Thyroid gland (tissue), 4 donors: ENCODE measurements at regions not wholly inside any gene's neighbourhood (a gene's known extent, or its start where the extent isn't known, plus 50 kb on each side); places are given as distances from the start of the nearest gene placed in this dataset.

Experiments
- DNase-seq, 2 donors: peaks; one replicate each; pipeline ENCODE4 v3.0.0-alpha.2; 2019
- H3K27ac ChIP-seq, 3 donors: fragments of 200-600 bp; sonication (generic); 1 replicate in 2 of 3; 2 replicates in 1 of 3; pipeline ENCODE4 v1.5.1; 2016 to 2019; ENCODE audit warnings: mild to moderate bottlenecking in 1 of 3, moderate library complexity in 1 of 3
- H3K27me3 ChIP-seq: fragments of 200-600 bp; sonication (generic); one replicate; pipeline ENCODE4 v1.5.1; 2019
- H3K36me3 ChIP-seq, 2 donors: fragments of 200-600 bp; sonication (generic); one replicate each; pipeline ENCODE4 v1.5.1; 2016 to 2019
- H3K4me1 ChIP-seq, 2 donors: fragments of 200-600 bp; sonication (generic); one replicate each; pipeline ENCODE4 v1.5.1; 2017 to 2019
- H3K4me3 ChIP-seq, 3 donors: fragments of 200-600 bp; sonication (generic); replicated peaks in 1 of 3; 1 replicate in 2 of 3; 2 replicates in 1 of 3; pipeline ENCODE4 v1.5.1; 2016; ENCODE audit warnings: mild to moderate bottlenecking in 1 of 3
- H3K9me3 ChIP-seq: fragments of 200-600 bp; sonication (generic); one replicate; pipeline ENCODE4 v1.5.1; 2017
- POLR2A ChIP-seq, 2 donors: fragments of 450-650 bp; IDR thresholded peaks; one replicate each; pipeline ENCODE4 v1.6.1; 2017; ENCODE audit warnings: antibody characterized with exemption in 2 of 2, mild to moderate bottlenecking in 2 of 2, moderate library complexity in 1 of 2
- WGBS, 2 donors: methylation state at CpG; one replicate each; pipeline ENCODE4 v1.1.5; 2017; 5-methylcytosine and 5-hydroxymethylcytosine counted together
- intact Hi-C: fragments of 100-400 bp; cut with DNase I; formaldehyde crosslinking; loops from one replicate; pipeline ENCODE4 v1.15.1; 2023
- TF ChIP-seq, protein P1 (sequence below), 6 experiments: fragments of 200-600 bp in 3 of 6; fragments of 450-650 bp in 3 of 6; sonication (generic) in 3 of 6; IDR thresholded peaks; one replicate each; pipeline ENCODE4 v1.5.1; 2016 to 2019; ENCODE audit warnings: antibody characterized with exemption in 6 of 6, mild to moderate bottlenecking in 2 of 6, inconsistent platforms in 1 of 6, moderate library complexity in 1 of 6

DNA sequence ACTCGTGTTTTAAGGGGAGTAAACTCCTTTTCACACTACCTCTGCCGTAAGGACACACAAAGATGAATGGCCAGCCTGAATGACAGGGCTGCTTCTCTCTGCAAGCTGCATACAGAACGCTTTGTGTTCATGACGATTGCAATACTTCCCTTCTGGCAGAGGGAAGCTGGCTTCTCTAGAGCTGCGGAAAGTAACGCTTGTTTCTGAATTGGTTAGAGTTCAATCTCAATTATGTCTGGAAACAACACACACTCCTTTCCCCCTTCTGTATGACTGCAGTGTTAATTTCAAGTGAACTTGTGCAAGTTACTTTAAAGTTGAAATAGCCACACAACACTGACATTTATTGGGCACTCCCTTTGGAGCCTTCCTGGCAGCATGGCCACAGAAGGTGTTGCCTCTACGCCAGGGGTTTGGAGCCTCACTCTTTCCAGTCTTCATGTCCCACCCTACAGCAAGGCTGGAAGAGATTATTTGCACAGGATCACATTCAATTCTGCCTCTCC lies 242.6 kb downstream of the NDFIP2 start:
- no peaks in the 10 kb centered on the region for H3K36me3 ChIP-seq
- H3K27me3 ChIP-seq: no peaks in the 10 kb centered on the region
- H3K4me1 ChIP-seq: peaks cover 0 to 18% of the 10 kb centered on the region in 2 donors
- WGBS, 2 donors: 58 to 72% methylated on average over 7 of the region's 7 CpGs
- no peak overlapping the region for H3K27ac ChIP-seq
- no peaks in the 10 kb centered on the region for H3K9me3 ChIP-seq
- DNase-seq: no peak
- no peak for TF ChIP-seq POLR2A (IDR thresholded peaks at IDR 0.05)
- TF ChIP-seq, protein P1, sequence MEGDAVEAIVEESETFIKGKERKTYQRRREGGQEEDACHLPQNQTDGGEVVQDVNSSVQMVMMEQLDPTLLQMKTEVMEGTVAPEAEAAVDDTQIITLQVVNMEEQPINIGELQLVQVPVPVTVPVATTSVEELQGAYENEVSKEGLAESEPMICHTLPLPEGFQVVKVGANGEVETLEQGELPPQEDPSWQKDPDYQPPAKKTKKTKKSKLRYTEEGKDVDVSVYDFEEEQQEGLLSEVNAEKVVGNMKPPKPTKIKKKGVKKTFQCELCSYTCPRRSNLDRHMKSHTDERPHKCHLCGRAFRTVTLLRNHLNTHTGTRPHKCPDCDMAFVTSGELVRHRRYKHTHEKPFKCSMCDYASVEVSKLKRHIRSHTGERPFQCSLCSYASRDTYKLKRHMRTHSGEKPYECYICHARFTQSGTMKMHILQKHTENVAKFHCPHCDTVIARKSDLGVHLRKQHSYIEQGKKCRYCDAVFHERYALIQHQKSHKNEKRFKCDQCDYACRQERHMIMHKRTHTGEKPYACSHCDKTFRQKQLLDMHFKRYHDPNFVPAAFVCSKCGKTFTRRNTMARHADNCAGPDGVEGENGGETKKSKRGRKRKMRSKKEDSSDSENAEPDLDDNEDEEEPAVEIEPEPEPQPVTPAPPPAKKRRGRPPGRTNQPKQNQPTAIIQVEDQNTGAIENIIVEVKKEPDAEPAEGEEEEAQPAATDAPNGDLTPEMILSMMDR (IDR thresholded peaks at IDR 0.05): no peak
- intact Hi-C loops: no loop called here
- no peak overlapping the region for H3K4me3 ChIP-seq

DNA sequence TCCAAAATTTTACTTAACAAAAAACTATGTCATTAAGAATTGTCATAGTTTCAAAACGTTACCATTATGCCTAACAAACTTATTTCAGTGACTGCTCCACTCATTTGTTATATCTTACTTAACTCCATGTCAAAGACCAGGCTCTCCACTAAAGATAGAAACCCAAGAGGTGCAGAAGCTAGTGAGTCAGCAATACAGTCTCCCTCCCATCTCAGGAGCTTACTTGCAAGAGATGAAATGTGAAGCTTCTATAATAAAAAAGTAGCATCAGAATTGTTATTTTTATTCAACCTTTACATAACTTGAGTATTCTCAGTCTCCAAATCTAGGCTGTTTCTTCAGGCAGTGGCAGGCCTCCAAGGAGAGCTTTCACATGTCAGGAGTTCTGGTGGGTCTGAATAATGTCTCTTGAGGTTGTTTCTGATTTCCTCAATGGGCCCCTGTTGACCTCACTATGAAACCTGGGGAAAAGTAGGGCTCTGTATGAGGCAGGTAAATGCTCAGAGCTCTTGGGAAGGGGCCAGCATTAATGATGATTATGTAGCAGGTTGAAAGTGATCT lies 242.0 kb downstream of the NDFIP2 start:
- Histone ChIP-seq H3K36me3 (no peaks in the 10 kb centered on the region), H3K4me3 (no peak overlapping the region), H3K27ac (no peak overlapping the region), H3K27me3 (no peaks in the 10 kb centered on the region), H3K9me3 (no peaks in the 10 kb centered on the region), H3K4me1 (peaks cover 0 to 18% of the 10 kb centered on the region in 2 donors)
- TF ChIP-seq, protein P1 (IDR thresholded peaks at IDR 0.05): no peak
- TF ChIP-seq POLR2A (IDR thresholded peaks at IDR 0.05): no peak
- intact Hi-C loops: no loop called here
- DNase-seq: no peak
- WGBS, 2 donors: 53 to 79% methylated on average over 1 of the region's 1 CpG

DNA sequence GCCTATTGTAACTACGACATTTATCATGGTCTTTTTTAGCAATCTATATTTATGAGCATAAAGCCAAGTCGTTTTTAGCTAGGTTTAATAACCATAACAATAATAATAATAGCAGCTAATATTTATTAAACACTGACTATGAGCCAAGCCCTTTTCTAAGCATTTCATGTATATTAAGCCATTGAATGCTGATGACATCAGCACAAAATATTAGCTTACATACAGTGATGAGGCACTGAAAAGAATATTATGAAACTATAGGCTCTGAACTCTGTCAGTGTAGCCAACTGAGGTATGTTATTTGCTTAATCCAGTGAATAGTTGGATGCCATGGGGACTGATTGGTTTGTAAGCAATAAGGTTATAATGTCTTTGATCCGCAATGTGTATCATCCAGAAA lies 235.2 kb downstream of the NDFIP2 start:
- H3K4me1 ChIP-seq: no peaks in the 10 kb centered on the region
- intact Hi-C loops: no loop called here
- no peaks in the 10 kb centered on the region for H3K36me3 ChIP-seq
- H3K9me3 ChIP-seq: no peaks in the 10 kb centered on the region
- no peaks in the 10 kb centered on the region for H3K27me3 ChIP-seq
- H3K4me3 ChIP-seq: no peak overlapping the region
- no peak overlapping the region for H3K27ac ChIP-seq
- DNase-seq: no peak
- 80 to 82% methylated on average over 3 of the region's 3 CpGs for WGBS, 2 donors
- TF ChIP-seq POLR2A (IDR thresholded peaks at IDR 0.05): no peak
- TF ChIP-seq, protein P1 (IDR thresholded peaks at IDR 0.05): no peak

DNA sequence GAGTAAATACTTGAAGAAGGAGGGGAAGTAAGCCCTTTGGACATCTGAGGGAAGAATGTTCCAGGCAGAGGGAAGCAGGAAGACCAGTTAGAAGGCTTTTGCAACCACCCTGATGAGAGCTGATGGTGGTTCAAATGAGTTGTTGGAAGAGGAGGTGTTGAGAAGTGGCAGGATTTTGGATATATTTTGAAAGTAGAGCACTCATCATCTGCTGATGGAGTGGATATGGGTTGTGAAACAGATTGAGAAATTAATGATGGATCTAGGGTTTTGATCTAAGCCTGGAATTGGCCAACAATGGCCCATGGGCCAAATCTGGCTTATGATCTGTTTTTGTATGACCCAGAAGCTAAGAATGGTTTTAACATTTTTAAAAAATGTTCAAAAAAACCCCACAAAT lies 230.7 kb downstream of the NDFIP2 start:
- no peak for DNase-seq
- Histone ChIP-seq H3K27ac (no peak overlapping the region), H3K27me3 (no peaks in the 10 kb centered on the region), H3K9me3 (no peaks in the 10 kb centered on the region), H3K4me3 (no peak overlapping the region), H3K36me3 (no peaks in the 10 kb centered on the region), H3K4me1 (peaks cover 0 to 7% of the 10 kb centered on the region in 2 donors)
- TF ChIP-seq, protein P1 (IDR thresholded peaks at IDR 0.05): no peak
- no peak for TF ChIP-seq POLR2A (IDR thresholded peaks at IDR 0.05)
- intact Hi-C loops: no loop called here

DNA sequence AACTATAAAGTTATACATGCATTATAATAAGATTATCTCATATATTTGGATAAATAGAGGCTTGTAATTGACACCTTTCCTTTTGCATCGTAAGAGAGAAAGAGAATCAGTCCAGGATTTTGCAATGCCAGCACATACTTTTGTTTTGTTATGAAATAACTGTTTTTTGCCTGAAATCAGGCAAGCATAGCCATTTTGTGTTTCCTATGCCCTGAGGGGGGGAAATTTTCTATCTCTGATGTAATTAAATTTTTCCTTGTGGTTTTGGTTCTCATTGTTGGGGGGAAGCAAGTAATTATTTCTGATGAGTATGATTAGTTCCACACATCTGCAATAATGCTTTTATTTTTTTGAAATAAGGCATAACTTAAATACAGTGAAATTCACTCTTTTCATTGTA lies 229.4 kb downstream of the NDFIP2 start:
- Histone ChIP-seq H3K9me3 (no peaks in the 10 kb centered on the region), H3K27ac (no peak overlapping the region), H3K4me1 (peaks cover 0 to 7% of the 10 kb centered on the region in 2 donors), H3K36me3 (no peaks in the 10 kb centered on the region), H3K27me3 (no peaks in the 10 kb centered on the region), H3K4me3 (no peak overlapping the region)
- intact Hi-C loops: no loop called here
- no peak for DNase-seq
- WGBS, 2 donors: 26 to 43% methylated on average over 1 of the region's 1 CpG
- TF ChIP-seq POLR2A (IDR thresholded peaks at IDR 0.05): no peak
- TF ChIP-seq, protein P1 (IDR thresholded peaks at IDR 0.05): no peak
